GM18505 (cell line): ENCODE measurements at regions not wholly inside any gene's neighbourhood (a gene's known extent, or its start where the extent isn't known, plus 50 kb on each side); places are given as distances from the start of the nearest gene placed in this dataset.

Experiments used
- ATAC-seq: cut with Tn5 transposase; IDR thresholded peaks from one replicate; pipeline ENCODE4 v1.9.1; 2021; ENCODE audit not compliant: unreplicated experiment
- POLR2A ChIP-seq: IDR thresholded peaks from 4 replicates; pipeline ENCODE4 v1.6.1; 2011; ENCODE audit warnings: borderline replicate concordance; ENCODE audit not compliant: insufficient read depth, insufficient read length; ENCODE audit errors: extremely low read depth

DNA sequence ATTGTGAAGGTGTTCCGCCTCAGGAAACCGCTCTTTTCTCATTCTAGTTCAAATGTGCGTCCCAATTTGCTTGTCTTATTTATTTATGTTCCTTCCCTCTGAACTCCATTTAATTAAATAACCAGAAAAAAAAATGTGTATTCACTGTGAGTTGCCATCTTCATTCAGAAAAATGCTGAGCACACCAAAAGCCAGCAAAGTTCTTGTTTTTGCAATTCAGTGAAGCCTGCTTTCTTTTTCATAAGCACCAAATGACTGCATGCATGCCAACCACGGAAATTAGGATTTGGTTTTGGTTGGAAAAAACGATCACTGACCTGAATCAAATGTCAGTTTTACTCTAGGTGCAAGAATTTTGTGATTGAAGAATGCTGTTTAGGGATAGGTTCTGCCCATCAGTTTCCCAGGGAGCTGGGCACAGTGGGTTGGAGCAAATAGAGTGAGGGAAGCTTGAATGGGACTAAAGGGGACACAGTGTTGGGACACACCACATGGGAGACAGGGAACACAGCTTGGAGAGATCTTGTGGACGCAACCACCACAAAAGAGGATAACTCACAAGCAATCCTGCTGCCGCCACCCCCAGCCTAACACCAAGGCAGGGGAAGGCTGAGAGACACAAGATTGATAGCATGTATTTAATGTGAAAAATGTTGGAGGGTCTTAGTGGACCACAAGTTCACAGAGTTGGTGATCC is 183.4 kb upstream of the GALNT2 start:
- no peak for TF ChIP-seq POLR2A
- no peak for ATAC-seq

DNA sequence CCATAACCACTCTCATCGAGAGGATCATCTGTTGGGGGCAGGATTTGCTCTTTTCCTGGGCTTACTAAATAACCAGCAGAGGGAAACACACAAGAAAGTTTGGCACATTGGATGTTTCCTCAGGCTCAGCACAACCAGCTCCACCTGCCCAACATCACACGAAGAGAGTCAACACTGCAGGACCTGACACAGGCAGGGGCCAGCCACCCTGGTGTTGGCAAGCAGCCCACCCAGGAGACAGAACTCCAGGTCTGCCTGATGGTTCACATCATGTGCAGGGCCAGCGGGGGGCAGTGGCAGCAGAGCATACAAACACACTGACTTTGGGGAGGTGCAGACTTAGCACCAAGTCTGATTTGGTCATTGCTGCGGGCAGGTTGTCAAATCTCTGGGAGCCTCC is 182.3 kb upstream of the GALNT2 start:
- ATAC-seq: no peak

DNA sequence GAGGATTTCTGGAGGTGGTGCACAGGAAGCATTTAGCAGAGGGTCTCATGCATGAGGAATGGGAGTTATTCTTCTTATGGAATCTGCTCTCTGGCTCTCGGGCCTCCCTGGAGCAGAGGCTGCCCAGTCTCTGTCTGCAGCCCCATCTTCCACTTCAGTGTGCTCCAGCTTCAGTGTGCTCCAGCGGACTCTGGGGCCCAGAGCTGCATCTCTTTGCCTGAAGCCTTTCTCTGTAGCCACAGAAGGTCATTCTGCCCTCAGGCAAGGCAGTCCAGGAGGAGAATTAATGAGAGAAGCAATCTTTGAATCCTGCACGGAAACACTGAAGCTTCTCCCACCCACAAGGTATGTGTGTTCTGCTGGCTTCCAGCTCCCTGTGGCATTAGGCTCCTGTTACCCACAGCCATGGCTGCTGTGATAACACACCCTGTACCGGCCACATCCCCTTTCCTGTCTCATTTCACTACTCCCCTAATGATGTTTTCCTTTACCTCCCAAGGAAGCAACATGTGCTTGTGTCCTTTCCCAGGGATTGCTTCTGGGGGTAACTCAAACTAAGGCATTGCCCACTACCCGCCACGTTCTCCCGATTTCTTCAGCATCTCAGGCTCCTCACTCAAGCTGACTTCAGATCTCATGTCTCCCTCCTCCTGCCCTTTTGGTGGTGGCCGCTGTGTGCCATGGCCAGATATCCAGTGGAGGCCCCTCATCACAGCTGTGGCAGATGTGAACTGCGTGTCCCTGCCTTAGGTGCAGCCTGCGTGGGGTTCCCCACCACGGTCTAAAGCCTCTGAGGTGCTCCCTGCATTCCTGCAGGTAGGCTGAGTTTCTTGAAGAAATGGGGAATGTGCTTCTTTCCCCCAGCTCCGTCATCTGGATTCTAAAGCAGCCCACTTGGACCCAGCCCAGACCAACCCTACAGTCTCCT is 181.2 kb upstream of the GALNT2 start:
- no peak for TF ChIP-seq POLR2A
- no peak for ATAC-seq

More for the DNA sequence above, 182.3 kb upstream of the GALNT2 start:
- no peak for TF ChIP-seq POLR2A

DNA sequence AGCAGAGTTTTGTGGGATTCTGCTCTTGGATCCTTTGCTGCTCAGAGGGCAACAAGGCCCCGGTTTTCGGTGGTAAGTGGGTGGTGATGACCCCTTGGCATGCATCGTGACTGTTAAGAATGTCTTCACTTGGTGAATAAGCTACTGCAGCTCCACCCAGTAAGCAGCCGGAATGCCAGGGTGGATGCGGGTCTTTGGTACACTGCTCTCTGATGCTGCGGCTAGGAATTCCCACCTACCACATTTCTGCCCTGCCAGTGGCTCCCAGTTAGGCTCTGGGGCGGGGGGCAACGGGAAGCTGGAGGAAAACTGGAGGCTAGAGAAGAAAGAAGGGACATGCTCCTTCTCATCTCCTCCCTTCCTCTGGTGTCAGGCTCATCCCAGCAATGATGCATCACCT is 180.4 kb upstream of the GALNT2 start:
- no peak for ATAC-seq
- TF ChIP-seq POLR2A: no peak

DNA sequence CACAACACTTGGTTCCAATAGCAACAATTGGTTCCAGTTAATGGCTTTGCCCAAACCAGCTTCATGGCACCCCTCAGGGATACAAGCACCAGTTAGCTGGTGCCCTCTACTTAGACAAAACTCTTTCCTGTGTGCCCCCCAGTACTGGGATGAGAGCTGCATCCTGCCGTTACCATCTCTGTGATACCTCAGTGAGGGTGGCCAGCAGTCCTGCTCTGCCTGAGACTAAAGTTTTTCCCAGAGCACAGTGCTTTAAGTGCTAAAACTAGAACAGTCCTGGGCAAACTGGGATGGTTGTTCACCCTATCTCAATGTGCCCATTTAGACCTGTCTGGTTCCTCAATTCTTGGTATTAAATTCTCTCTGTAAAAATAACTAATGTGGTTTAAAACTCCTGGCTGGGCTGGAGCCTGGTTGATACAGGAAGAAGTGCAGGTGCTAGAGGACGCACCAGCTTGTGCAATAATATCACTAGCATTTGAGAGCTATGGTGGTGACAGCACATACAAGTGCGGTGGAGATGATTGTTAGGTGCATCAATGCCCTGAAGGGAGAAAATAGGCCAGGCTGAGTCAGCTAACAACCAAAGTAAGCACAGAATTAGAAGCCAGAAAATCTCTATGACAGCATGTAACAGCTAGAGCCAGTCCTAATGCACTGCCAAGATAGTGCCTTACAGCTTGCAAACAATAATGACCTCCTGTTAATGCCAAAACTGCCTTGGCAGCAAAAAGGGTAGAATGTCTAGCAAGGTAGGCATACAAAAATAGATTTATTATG is 179.8 kb upstream of the GALNT2 start:
- TF ChIP-seq POLR2A: no peak
- no peak for ATAC-seq

DNA sequence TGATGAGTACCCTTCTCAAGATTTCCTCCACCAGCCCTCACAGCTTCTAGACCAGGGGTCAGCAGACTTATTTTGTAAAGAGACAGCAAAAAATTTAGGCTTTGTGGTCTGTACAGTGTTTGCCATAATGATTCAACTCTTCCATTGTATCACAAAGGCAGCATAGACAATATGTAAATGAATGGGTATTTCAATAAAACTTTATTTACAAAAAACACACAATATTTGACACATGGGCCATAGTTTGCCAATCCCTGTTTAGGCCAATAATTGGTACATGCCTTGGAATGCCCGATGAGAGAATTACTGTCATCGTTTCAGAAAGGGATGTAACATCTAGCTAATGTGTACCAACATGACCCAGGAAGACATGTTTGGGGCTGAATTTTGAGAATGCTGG is 178.9 kb upstream of the GALNT2 start:
- TF ChIP-seq POLR2A: no peak
- ATAC-seq: no peak

DNA sequence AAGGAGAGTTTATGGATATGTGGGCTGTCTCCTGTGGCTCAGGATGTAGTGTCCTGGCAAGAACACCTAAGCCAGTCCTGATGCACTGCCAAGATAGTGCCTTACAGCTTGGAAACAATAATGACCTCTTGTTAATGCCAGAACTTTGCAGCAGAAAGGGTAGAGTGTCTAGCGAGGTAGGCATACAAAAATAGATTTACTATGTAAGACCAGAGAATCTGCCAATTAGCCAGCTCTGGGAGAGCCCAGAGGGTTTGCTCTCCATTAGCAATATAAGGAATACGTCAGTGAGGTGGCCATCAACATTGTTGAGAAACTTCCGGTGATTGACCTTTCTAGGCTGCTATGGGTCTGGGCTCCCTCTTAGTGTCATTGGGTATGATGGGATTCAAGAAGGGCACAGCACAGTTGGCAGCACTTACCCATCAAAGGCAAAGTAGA is 178.5 kb upstream of the GALNT2 start:
- no peak for ATAC-seq
- no peak for TF ChIP-seq POLR2A

DNA sequence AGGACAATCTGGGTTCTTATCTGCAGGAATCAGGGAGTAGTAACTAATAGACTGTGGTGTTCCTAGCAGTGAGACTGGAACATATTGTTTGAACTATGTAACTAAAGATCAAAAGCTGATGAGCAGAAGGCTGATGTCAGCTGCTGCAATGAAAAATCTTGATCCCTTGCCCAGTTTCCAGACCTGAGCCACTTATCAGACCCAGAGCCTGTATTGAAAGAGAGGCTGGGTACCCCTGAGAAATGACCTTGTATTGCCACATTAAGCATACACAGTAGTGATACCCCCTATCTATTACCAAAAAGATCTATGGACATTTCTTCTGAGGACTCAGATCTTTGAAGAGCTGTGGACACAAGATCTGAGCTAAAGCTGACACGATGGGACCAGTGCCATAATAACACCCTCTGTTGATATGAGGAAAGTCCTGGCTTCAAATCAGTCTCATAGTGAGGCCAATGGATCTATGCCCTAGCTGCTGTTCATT is 178.0 kb upstream of the GALNT2 start:
- ATAC-seq: no peak
- no peak for TF ChIP-seq POLR2A

DNA sequence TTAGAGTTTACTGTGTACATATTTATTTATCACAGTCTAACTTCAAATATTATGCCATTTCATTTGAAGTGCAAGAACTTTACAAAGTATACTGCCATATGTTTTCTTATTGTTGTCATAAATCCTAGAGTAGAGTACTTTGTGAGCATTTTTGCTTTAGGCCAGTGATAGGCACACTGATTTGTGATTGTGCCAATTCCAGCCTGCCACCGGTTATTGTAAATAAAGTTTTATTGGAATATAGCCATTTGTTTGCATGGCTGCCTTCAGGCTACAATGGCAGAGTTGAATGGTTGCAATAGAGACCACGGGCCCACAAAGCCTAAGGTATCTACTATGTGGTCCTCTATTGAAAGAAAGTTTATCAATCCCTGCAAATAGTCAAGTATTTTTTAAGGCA is 175.8 kb upstream of the GALNT2 start:
- ATAC-seq: no peak
- TF ChIP-seq POLR2A: no peak

DNA sequence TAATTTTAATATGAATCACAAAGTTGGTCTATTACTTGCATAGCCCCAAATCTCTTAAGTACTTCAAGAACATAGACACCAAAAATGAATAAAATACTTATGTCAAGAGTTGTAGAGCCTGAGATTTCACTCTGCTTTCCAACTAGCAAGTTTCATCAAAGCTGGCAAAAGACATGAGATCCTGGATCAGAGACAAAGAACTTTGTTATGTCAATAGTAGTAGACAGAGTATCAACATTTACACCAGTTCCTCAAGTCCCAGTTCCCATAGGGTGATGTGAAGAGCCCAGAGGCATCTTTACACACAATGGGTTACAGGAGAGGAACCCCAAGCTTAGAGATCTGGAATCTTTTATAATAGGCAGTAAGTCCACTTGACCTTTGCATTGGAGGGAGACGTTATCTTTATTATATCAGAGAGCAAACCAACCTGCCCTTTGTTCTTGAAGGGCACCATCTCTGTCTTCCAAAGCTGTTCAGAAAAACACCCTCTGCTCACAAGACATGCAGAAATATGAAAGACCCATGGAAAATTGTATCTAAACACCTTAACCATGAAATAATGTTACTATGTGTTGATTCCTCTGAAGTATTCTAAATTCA is 174.4 kb upstream of the GALNT2 start:
- ATAC-seq: no peak

DNA sequence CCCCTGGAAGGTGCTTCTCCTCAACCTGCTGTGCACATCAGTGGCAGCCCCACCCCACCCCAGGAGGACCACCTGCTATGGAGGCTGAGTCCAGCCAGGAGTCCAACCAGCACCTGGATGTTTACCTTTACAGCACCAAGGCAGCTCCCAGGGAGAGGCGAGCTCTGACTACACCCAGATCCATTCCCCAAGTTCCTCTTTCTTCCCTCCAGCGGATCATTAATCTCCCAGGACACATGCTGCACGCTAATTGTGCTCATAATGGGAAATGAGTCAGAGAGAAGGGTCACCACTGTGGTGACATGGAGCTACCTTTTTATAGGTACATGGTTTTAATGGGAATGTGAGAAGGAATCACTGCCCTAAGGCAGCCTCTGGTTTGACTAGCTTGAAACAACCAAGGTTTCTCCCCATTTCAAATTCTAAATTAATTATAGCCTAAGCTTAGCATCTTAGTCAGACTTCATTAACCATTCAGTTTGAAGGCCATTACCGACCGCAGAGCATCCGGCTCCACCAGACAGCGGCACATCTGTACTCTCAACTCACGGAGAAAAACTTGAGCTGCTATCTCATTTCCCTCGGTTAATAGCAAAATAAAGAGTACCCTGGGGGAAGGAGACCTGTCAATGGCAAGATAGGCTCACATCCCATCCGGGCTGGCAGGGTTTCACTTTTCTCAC is 173.1 kb upstream of the GALNT2 start:
- TF ChIP-seq POLR2A: no peak
- ATAC-seq: no peak

More for the DNA sequence above, 174.4 kb upstream of the GALNT2 start:
- TF ChIP-seq POLR2A: no peak

DNA sequence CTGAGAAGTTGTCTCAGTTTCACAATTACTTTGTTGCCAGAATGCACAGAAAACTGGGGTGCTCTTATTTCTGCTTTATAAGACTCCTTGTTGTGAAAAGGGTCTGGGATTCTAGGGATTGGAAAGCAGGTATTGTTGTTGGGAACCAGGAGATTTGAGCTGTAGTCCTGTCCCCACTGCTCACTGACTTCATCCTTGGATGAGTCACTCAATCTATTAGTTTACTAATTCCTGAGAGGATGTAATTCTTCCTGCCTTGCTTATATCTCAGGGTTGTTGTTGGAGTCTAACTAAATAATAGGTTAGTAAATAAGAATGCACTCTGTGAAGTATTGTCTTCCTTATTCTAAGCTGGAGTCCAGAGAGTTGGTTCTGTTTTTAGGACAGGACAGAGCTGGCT is 172.5 kb upstream of the GALNT2 start:
- ATAC-seq: no peak
- no peak for TF ChIP-seq POLR2A

DNA sequence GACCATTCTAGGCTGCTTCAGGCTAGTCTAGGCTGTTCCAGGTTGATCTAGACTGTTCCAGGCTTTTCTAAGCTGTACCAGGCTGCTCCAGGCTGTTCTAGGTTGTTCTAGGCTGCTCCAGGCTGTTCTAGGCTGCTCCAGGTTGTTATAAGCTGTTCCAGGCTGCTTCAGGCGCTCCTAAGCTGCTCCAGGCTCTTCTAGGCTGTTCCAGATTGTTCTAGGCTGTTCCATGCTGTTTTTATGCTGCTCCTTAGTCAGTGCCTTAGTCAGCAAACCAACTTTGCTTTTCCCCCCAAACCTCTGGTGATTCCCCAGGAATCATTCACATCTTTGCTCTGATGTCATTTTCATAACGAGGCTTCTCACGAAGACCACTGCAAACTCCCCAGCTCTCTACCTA is 171.4 kb upstream of the GALNT2 start:
- no peak for TF ChIP-seq POLR2A
- ATAC-seq: no peak

DNA sequence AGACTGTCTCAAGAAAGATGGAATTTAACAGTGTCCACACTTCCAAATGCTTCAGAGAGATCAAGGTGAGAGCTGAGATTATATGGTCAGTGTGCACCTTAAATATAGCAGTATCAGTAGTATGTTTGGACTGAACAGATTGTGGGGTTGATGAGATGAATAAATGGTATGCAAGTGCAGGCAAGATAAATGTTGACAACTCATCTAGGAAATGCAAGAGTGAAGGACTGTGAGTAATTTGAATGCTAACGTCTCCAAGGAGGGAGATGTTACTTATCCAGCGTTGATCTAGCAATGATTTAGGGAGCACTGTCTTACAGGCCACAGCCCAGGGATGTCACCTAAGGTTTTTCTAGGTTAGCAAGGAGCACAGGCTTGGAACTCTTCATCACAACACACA is 170.7 kb upstream of the GALNT2 start:
- no peak for ATAC-seq
- no peak for TF ChIP-seq POLR2A
